Gastrocnemius medialis (tissue), 4 donors: ENCODE measurements at regions not wholly inside any gene's neighbourhood (a gene's known extent, or its start where the extent isn't known, plus 50 kb on each side); places are given as distances from the start of the nearest gene placed in this dataset.
A peak's percentile ranks its signal among the peaks of the same experiment; 100 is the strongest.

Source experiments
- ATAC-seq, 2 donors: fragments of 150-250 bp; one replicate each; pipeline ENCODE4 v1.9.1; 2016
- DNase-seq, 2 donors: peaks; one replicate each; pipeline ENCODE4 v3.0.0-alpha.2; 2019
- H3K27ac ChIP-seq, 4 donors: fragments of 200-600 bp; sonication (generic); 1 replicate in 1 of 4; 2 replicates in 3 of 4; pipeline ENCODE4 v1.5.1; 2016 to 2018; ENCODE audit warnings: mild to moderate bottlenecking in 2 of 4, moderate library complexity in 1 of 4
- H3K27me3 ChIP-seq, 3 donors: fragments of 200-600 bp; sonication (generic) in 2 of 3; 1 replicate in 1 of 3; 2 replicates in 2 of 3; pipeline versions ENCODE4 v1.5.1 to v1.6.0; 2016 to 2019; ENCODE audit warnings: mild to moderate bottlenecking in 1 of 3, moderate library complexity in 1 of 3
- H3K36me3 ChIP-seq, 2 donors: fragments of 200-600 bp; sonication (generic) in 1 of 2; one replicate each; pipeline ENCODE4 v1.5.1; 2017 to 2018
- H3K4me1 ChIP-seq, 2 donors: fragments of 200-600 bp; sonication (generic) in 1 of 2; one replicate each; pipeline ENCODE4 v1.5.1; 2016 to 2017; ENCODE audit warnings: mild to moderate bottlenecking in 2 of 2
- H3K4me3 ChIP-seq, 4 donors: fragments of 200-600 bp; sonication (generic) in 3 of 4; 1 replicate in 1 of 4; 2 replicates in 3 of 4; pipeline ENCODE4 v1.5.1; 2016 to 2019; ENCODE audit warnings: mild to moderate bottlenecking in 2 of 4
- H3K9me3 ChIP-seq, 3 donors: fragments of 200-600 bp; sonication (generic) in 2 of 3; 1 replicate in 1 of 3; 2 replicates in 2 of 3; pipeline ENCODE4 v1.5.1; 2016 to 2019
- POLR2A ChIP-seq, 2 donors: fragments of 450-650 bp; IDR thresholded peaks; one replicate each; pipeline ENCODE4 v1.6.1; 2017; ENCODE audit warnings: antibody characterized with exemption in 2 of 2, mild to moderate bottlenecking in 2 of 2, moderate library complexity in 2 of 2
- in situ Hi-C, 4 donors: fragments of 200-750 bp; cut with MboI; loops; one replicate each; pipeline versions ENCODE4 v1.15.0 to v1.8.0; 2017; ENCODE audit warnings: low sequenced_read_pairs in 4 of 4
- intact Hi-C: fragments of 100-400 bp; cut with DNase I; formaldehyde crosslinking; loops from one replicate; pipeline ENCODE4 v1.15.1; 2023; ENCODE audit warnings: low total_unique reads
- TF ChIP-seq, protein P1 (sequence below), 5 experiments: fragments of 450-650 bp in 3 of 5; fragments of 200-600 bp in 2 of 5; sonication (generic) in 2 of 5; IDR thresholded peaks in 4 of 5; conservative IDR thresholded peaks in 1 of 5; 1 replicate in 4 of 5; 2 replicates in 1 of 5; pipeline ENCODE4 v1.5.1; 2016 to 2019; ENCODE audit warnings: antibody characterized with exemption in 5 of 5, mild to moderate bottlenecking in 3 of 5, moderate library complexity in 3 of 5

DNA sequence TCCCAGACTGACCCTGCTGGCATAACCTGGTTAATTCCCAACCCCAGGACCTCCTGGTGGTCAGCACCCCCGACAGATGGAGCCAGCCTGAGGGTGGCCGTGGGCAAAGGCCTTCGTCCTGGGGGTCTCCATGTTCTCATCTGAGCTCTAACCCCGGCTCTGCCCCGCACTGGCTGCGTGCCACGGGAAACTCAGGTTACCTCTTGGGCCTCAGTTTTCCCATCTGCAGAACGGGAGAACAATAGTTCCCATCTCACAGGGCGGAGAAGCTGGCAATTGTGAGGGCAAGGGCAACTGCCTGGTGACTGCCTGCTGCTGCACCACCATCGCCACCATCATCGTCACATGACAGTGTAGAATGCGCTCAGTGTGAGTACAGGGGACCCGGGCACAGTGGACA, 77.9 kb downstream of the RFLNA start:
- DNase-seq (no peak), ATAC-seq (no peak)
- peaks cover 0 to 22% of the 10 kb centered on the region in 2 donors for H3K36me3 ChIP-seq
- H3K4me1 ChIP-seq, result peaks cover 52 to 63% of the 10 kb centered on the region in 2 donors
- in situ Hi-C loops (loop anchor here in 3 of 4 donors (25.0 kb wide), 2 partner anchors 89 to 389 kb away; no protein-coding TSS in a partner anchor), intact Hi-C loops (no loop called here)
- no peak overlapping the region for H3K4me3 ChIP-seq
- H3K9me3 ChIP-seq, result no peaks in the 10 kb centered on the region
- H3K27ac ChIP-seq, result peak overlapping the region; percentile 93 to 98 (median 97)
- H3K27me3 ChIP-seq, result no peaks in the 10 kb centered on the region
- TF ChIP-seq POLR2A (IDR thresholded peaks at IDR 0.05), result no peak
- TF ChIP-seq, protein P1, sequence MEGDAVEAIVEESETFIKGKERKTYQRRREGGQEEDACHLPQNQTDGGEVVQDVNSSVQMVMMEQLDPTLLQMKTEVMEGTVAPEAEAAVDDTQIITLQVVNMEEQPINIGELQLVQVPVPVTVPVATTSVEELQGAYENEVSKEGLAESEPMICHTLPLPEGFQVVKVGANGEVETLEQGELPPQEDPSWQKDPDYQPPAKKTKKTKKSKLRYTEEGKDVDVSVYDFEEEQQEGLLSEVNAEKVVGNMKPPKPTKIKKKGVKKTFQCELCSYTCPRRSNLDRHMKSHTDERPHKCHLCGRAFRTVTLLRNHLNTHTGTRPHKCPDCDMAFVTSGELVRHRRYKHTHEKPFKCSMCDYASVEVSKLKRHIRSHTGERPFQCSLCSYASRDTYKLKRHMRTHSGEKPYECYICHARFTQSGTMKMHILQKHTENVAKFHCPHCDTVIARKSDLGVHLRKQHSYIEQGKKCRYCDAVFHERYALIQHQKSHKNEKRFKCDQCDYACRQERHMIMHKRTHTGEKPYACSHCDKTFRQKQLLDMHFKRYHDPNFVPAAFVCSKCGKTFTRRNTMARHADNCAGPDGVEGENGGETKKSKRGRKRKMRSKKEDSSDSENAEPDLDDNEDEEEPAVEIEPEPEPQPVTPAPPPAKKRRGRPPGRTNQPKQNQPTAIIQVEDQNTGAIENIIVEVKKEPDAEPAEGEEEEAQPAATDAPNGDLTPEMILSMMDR (IDR thresholded peaks at IDR 0.05 in 4 of 5, conservative IDR thresholded peaks at IDR 0.05 in 1 of 5), result no peak

- peaks cover 0 to 19% of the 10 kb centered on the region in 2 donors for H3K36me3 ChIP-seq
- H3K9me3 ChIP-seq, result no peaks in the 10 kb centered on the region
- no peak for TF ChIP-seq POLR2A (IDR thresholded peaks at IDR 0.05)
- TF ChIP-seq, protein P1 (IDR thresholded peaks at IDR 0.05 in 4 of 5, conservative IDR thresholded peaks at IDR 0.05 in 1 of 5), result no peak
- peaks cover 59 to 71% of the 10 kb centered on the region in 2 donors for H3K4me1 ChIP-seq
- ATAC-seq, result no peak
- in situ Hi-C loops (loop anchor here in 3 of 4 donors (25.0 kb wide), 2 partner anchors 90 to 390 kb away; no protein-coding TSS in a partner anchor), intact Hi-C loops (no loop called here)
- H3K27ac ChIP-seq, result peak overlapping the region; percentile 93 to 98 (median 97)
- no peak for DNase-seq
- H3K27me3 ChIP-seq, result no peaks in the 10 kb centered on the region
- no peak overlapping the region for H3K4me3 ChIP-seq
Observed at GRCh38 chr12:124371970-124372555, 77.2 kb downstream of the RFLNA start.

DNA sequence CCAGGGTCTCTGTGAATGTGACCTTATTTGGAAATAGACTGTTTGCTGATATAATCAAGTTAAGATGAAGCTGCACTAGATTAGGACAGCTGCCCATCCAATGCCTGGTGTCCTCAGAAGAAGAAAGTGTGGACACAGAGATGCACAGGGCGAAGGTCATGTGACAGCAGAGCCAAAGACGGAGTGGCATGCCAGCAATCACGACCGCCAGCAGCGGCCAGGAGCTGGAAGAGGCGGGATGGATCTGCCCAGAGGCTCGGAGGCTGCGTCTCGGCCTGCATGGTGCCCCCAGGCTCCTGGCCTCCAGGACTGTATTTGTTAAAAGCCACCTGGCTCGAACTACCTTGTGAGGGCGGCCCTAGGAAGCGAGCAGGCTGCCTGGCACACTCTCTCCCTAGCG, 76.5 kb downstream of the RFLNA start:
- no peak for TF ChIP-seq POLR2A (IDR thresholded peaks at IDR 0.05)
- TF ChIP-seq, protein P1 (IDR thresholded peaks at IDR 0.05 in 4 of 5, conservative IDR thresholded peaks at IDR 0.05 in 1 of 5), result no peak

GRCh38 chr12:124370851-124371250, 76.0 kb downstream of the RFLNA start:
- ATAC-seq (no peak), DNase-seq (no peak)
- in situ Hi-C loops, result loop anchor here in 3 of 4 donors (25.0 kb wide), 2 partner anchors 91 to 391 kb away; no protein-coding TSS in a partner anchor
- Histone ChIP-seq H3K4me3 (no peak overlapping the region), H3K27me3 (no peaks in the 10 kb centered on the region), H3K4me1 (peaks cover 67 to 80% of the 10 kb centered on the region in 2 donors), H3K9me3 (no peaks in the 10 kb centered on the region), H3K36me3 (peaks cover 0 to 13% of the 10 kb centered on the region in 2 donors), H3K27ac (peak overlapping the region; percentile 93 to 98 (median 97))
- intact Hi-C loops, result no loop called here
- TF ChIP-seq, protein P1 (IDR thresholded peaks at IDR 0.05 in 4 of 5, conservative IDR thresholded peaks at IDR 0.05 in 1 of 5), result no peak
- no peak for TF ChIP-seq POLR2A (IDR thresholded peaks at IDR 0.05)

More for the DNA sequence above, 76.5 kb downstream of the RFLNA start:
- ATAC-seq (no peak), DNase-seq (no peak)
- H3K9me3 ChIP-seq, result no peaks in the 10 kb centered on the region
- H3K27ac ChIP-seq, result peak overlapping the region; percentile 93 to 98 (median 97)
- in situ Hi-C loops (loop anchor here in 3 of 4 donors (25.0 kb wide), 2 partner anchors 91 to 391 kb away; no protein-coding TSS in a partner anchor), intact Hi-C loops (no loop called here)
- peaks cover 0 to 13% of the 10 kb centered on the region in 2 donors for H3K36me3 ChIP-seq
- peaks cover 63 to 77% of the 10 kb centered on the region in 2 donors for H3K4me1 ChIP-seq
- H3K4me3 ChIP-seq, result no peak overlapping the region
- H3K27me3 ChIP-seq, result no peaks in the 10 kb centered on the region
